Left ventricle myocardium inferior (tissue), 1 donor: ENCODE measurements at regions not wholly inside any gene's neighbourhood (a gene's known extent, or its start where the extent isn't known, plus 50 kb on each side); places are given as distances from the start of the nearest gene placed in this dataset.

Experiments used
- DNase-seq: peaks from one replicate; pipeline ENCODE4 v3.0.0-alpha.2; 2020
- H3K27ac ChIP-seq: fragments of 200-600 bp; replicated peaks from 2 replicates; pipeline ENCODE4 v1.8.0; 2021
- H3K27me3 ChIP-seq: fragments of 200-600 bp; 2 replicates; pipeline ENCODE4 v1.8.0; 2021; ENCODE audit warnings: low read depth
- H3K36me3 ChIP-seq: fragments of 200-600 bp; 2 replicates; pipeline ENCODE4 v1.8.0; 2021
- H3K4me1 ChIP-seq: fragments of 200-600 bp; 2 replicates; pipeline ENCODE4 v1.8.0; 2021
- H3K4me3 ChIP-seq: fragments of 200-600 bp; 2 replicates; pipeline ENCODE4 v1.8.0; 2021; ENCODE audit warnings: mild to moderate bottlenecking, moderate library complexity
- H3K9me3 ChIP-seq: fragments of 200-600 bp; replicated peaks from 2 replicates; pipeline ENCODE4 v1.8.0; 2021
- intact Hi-C: fragments of 100-400 bp; cut with micrococcal nuclease; formaldehyde crosslinking; loops from one replicate; pipeline ENCODE4 v1.11.0; 2022
- TF ChIP-seq, protein P1 (sequence below): fragments of 200-600 bp; IDR thresholded peaks from 2 replicates; pipeline ENCODE4 v1.8.0; 2021; ENCODE audit warnings: antibody characterized with exemption, mild to moderate bottlenecking, borderline replicate concordance
- donor health status: DM: no; HTN: yes; CAD: no; lungs with severe emphysema.

DNA sequence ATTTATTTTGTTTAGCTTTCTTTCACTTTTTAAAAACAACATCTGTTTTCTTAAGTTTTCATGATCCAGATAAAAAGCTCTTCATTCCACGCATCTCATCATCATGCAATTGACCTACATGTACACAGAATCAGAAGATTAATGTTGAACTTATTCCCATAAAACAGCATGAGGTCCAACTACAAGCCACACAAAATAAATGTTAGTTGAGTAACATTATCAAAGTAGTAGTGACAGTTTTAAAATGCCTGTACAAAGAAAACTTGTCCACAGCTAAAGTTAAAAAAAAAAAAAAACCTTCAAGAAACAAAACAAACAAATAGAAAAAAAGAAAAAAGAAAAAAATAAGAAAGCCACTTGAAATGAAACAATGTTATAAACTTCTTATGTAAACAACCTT lies 846.3 kb downstream of the TLE1 start:
- H3K4me1 ChIP-seq = no peaks in the 10 kb centered on the region
- H3K36me3 ChIP-seq = no peaks in the 10 kb centered on the region
- no peaks in the 10 kb centered on the region for H3K27me3 ChIP-seq
- H3K9me3 ChIP-seq = no peaks in the 10 kb centered on the region
- H3K27ac ChIP-seq = peak overlapping the region; percentile 3
- TF ChIP-seq, protein P1, sequence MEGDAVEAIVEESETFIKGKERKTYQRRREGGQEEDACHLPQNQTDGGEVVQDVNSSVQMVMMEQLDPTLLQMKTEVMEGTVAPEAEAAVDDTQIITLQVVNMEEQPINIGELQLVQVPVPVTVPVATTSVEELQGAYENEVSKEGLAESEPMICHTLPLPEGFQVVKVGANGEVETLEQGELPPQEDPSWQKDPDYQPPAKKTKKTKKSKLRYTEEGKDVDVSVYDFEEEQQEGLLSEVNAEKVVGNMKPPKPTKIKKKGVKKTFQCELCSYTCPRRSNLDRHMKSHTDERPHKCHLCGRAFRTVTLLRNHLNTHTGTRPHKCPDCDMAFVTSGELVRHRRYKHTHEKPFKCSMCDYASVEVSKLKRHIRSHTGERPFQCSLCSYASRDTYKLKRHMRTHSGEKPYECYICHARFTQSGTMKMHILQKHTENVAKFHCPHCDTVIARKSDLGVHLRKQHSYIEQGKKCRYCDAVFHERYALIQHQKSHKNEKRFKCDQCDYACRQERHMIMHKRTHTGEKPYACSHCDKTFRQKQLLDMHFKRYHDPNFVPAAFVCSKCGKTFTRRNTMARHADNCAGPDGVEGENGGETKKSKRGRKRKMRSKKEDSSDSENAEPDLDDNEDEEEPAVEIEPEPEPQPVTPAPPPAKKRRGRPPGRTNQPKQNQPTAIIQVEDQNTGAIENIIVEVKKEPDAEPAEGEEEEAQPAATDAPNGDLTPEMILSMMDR = no peak
- intact Hi-C loops = no loop called here
- no peak for DNase-seq
- H3K4me3 ChIP-seq = no peak overlapping the region

DNA sequence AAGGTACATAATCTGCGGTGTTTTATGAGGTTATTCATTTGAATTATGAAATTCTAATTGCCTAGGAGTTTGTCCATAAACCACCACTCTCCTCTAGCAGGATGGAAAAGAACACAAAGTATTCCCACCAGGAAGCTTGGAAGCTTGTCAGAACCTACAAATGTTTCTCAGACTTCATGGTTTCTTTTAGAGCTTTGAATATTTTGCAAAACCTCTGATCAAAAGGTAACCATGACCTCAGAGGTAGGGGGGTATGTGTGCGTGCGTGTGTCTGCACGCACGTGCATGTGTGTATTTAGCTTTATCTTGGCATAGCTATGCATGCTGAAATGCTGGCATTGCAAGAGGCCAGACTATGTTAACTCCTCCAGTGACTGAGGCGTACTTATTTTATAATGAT lies 847.0 kb downstream of the TLE1 start:
- Histone ChIP-seq H3K27me3 (no peaks in the 10 kb centered on the region), H3K4me1 (no peaks in the 10 kb centered on the region), H3K9me3 (no peaks in the 10 kb centered on the region), H3K27ac (peak overlapping the region; percentile 36), H3K36me3 (no peaks in the 10 kb centered on the region), H3K4me3 (no peak overlapping the region)
- TF ChIP-seq, protein P1 = no peak
- DNase-seq = no peak
- intact Hi-C loops = no loop called here

DNA sequence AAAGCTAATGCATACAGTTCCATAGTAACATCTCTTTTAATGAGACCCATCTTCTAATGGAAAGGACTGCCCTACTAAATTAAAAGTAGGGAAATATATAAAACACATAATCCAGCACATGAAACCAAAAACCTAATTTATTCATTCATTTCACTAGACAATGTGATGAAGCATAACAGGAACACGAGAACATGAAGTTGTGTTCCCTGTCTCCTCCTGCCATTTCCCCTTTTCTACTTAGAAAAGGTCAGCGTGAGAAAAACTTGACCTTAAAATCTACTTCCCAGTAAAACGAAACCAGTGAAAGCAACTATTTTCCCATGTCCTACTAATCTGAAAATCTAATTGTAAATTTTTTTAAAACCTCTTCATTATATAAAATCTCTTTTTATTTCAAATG lies 847.5 kb downstream of the TLE1 start:
- Histone ChIP-seq H3K36me3 (no peaks in the 10 kb centered on the region), H3K4me3 (no peak overlapping the region), H3K27me3 (no peaks in the 10 kb centered on the region), H3K27ac (peak overlapping the region; percentile 38), H3K9me3 (no peaks in the 10 kb centered on the region), H3K4me1 (no peaks in the 10 kb centered on the region)
- intact Hi-C loops = no loop called here
- TF ChIP-seq, protein P1 = no peak
- DNase-seq = no peak

DNA sequence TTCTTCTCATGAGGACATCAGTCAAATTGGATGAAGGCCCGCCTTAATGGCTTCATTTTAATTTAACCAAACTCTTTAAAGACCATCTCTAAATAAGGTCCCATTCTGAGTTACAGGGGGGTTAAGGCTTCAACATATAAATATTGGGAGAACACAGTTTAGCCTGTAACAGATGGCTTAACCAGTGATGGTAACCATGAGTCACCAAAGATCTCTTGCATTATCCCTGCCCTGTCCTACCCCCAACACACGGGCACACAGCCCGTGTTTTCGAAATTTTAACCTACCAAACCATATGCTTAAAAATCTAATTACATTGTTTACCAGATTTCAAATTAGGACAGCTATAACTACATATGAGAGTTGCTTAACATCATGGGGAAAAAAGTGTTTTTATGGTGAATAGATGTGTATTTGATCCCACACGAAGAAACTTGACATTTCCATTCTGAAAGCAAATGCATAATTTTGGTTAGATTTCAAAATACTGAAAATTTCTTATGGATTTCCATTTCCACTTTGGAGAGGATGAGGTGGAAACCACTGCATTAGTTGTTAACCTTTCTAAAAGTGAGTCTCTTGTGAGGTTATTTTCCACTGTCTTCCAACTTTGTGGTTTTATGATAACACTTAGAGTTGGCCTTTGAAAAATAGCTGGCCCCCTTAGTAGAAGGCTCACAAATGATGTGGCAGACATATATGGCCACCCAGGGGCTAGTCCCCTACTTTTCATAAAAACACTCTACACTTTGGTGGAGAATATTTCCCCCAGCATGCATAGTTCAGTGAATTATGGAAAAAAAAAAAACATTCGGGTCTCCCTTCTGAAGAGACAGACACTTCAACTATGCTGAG lies 849.3 kb downstream of the TLE1 start:
- no peak for DNase-seq
- no peaks in the 10 kb centered on the region for H3K4me1 ChIP-seq
- H3K9me3 ChIP-seq = no peaks in the 10 kb centered on the region
- intact Hi-C loops = no loop called here
- no peaks in the 10 kb centered on the region for H3K27me3 ChIP-seq
- no peak overlapping the region for H3K27ac ChIP-seq
- H3K4me3 ChIP-seq = no peak overlapping the region
- H3K36me3 ChIP-seq = no peaks in the 10 kb centered on the region
- TF ChIP-seq, protein P1 = no peak

DNA sequence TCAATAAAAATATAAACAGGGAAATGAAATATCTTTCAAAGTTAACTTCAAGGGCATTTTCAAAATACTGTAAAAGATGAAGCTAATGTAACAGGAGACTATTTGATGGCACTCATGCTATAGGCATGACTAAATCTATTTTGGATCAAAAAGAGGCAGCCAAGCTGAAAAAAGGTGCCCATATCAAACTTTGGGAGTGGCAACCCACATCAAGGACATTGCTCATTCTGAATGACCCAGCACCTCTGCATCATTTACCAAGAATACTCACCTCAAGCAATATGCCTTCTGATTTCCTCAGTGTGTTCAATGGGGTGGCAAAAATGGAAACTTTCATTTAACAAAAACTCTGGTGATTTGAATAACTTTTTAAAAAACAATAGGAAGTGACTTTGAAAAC lies 853.3 kb downstream of the TLE1 start:
- Histone ChIP-seq H3K27me3 (no peaks in the 10 kb centered on the region), H3K36me3 (no peaks in the 10 kb centered on the region), H3K4me3 (no peak overlapping the region), H3K27ac (no peak overlapping the region), H3K9me3 (no peaks in the 10 kb centered on the region), H3K4me1 (no peaks in the 10 kb centered on the region)
- no peak for DNase-seq
- intact Hi-C loops = no loop called here
- TF ChIP-seq, protein P1 = no peak
